ENCODE measurements at regions not wholly inside any gene's neighbourhood (a gene's known extent, or its start where the extent isn't known, plus 50 kb on each side); places are given as distances from the start of the nearest gene placed in this dataset.

DNA sequence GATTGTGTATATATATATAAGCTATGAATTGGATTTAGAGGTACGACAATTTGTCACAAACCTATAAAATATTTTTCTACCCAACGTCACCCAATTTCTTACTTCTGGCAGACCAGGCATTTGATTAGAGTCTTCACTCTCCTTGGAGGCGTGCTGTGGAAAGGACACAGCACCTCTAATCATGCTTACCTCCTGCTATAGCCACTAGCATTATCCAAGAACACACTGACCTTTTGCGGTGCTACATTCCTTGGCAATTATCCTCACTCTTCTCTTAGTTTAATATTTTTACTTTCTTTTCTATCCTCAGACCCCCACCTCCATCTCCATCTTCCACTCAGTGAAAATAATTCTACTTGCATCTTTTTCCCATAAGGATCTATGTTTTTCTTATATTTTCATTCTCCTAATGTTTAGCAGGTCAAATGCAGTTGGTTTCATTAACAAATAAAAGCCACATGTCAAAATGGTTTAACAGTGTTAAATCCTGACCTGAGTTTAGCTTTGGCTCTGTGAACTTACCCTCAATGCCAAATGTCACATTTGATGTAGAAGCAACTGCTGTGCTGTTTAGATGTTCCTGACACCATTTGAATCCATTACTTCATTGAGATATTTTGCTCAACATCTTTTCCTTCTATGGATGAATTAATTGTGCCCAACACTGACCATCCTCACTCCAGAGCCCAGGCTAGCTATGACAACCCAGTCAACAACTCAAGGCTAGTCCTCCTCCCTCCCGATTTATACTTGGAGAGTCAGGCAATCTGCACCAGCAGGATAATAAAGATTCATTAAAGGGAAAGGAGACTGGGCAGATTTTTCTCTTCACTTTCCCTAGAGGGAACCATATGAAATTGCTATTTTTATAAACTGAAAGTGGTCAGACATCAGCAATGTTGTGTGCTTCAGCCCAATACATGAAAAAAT, 240.5 kb downstream of the MREG start:
- DNase-seq (ENCODE audit: low read depth in 4 of 4, low spot score in 2 of 4): no peak

DNA sequence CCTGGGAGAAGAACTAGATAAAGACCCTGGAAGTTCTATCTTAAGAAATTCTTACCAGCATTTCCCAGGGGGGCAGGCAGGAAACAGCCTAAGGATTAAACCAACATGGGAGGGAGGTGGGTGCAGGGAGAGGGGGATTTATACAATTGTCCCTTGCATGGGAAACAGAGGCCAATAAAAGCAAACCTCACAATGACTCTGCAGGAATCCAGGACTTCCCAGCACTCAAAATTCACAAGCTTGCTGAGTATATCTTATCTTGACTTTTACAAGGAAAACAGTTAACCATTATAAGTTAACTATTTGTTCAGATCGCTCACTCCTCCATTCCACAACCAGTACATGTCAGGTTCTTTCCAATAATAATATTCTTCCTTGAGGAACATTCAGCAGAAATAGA, 241.3 kb downstream of the MREG start:
- no peak for DNase-seq (ENCODE audit: low read depth in 4 of 4, low spot score in 2 of 4)

DNA sequence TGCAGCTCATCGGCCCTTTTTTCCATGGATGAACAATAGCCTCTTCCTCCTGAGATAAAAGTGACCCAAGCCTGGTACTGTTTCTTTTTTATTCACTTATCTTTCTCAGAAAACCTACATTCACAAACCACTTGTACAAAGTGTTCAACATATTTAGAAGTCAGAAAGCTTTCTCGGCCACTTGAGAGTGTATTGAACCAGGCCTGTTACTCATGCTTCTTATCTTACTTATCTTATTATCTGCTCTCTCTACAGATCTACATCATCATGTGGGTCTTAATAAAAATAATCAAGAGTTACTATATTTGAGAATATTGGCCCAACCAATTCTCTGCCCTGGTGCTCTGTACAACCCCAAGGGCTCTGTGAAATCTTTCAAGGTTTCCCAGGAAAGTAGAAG, 242.1 kb downstream of the MREG start:
- DNase-seq (ENCODE audit: low read depth in 4 of 4, low spot score in 2 of 4): no peak

DNA sequence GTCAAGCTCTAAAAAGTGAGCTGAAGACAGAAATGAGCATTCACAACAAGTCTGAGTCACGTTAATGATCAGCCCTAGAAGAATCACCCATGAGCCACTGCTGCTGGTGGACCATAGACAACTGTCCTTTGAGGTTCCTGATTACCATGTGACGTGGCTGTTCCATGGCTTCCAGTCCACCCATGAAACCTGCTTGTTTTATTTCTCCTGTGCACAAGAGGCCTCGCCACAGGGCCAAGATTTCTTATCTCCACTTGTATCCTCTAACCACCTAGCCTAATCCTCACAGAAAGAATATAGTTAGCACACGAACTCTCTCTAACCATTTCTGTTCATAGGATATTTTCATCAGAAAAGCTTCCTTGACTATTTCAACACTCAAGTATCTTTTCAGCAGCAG, 242.7 kb downstream of the MREG start:
- no peak for DNase-seq (ENCODE audit: low read depth in 4 of 4, low spot score in 2 of 4)

DNA sequence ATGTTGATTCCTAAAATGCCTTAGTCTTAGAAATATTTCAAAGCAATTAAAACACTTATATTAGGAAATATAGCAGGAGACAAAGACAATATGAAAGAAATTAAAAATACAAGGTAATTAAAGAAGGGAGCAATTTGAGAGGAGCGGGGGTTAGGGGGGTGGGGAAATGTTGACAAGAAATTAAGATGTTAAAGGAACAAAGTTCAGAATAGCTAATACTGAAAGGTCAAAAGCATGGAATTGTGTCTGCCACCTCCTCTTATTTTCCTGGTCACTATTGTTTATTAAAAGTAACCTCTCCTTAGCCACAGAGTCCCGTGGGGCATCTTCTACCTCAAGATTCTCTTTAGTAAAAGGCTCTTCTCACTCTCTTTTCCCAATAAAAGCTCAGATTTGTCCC, 244.1 kb downstream of the MREG start:
- no peak for DNase-seq (ENCODE audit: low read depth in 4 of 4, low spot score in 2 of 4)

DNA sequence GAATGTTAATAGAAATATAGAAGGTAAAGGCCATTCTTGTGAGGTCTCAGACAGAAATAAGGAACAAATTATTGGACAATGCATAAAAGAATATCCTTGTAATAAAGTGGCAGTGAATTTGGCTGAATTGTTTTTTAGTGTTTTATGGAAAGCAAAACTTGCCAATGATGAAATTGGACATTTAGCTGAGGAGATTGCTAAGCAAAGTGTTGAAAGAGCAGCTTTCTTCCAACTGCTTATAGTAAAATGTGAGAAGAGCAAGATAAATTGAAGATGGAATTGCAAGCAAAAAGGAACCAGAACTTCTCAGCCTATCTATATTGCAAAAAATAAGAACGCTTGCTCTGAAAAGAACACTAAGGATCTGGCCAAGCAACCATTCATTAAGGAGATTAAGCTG, 245.7 kb downstream of the MREG start:
- DNase-seq (ENCODE audit: low read depth in 4 of 4, low spot score in 2 of 4): no peak

DNA sequence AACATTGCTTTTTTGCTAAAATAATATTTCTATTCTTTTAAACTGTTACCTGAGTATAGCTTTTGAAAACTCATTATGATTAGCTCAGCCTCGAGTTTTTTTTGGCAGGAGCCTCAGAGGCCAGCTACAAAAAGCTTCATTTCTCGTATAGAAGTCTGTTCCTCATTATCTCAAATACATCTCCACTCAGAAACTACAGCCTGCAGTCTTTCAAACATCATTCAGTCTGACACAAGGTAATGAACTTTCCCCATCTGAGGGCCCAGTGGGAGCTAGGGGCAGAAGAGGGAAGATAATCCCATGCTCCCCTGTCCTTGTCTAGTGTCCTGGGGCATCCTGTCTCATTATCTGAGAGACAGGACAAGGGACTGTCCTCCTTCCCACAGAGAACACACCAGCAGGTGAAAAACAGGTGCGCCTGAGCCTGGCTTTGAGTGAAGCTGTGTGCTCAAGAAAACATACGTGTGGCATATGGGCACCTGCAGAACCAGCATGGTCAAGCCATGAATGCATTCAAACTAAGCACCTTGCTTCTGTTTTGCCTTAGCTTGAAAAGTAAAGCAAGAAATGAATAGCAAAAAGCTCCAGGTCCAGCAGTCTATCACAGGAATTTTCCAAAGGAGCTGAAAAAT, 247.5 kb downstream of the MREG start:
- DNase-seq (ENCODE audit: low read depth in 4 of 4, low spot score in 2 of 4): no peak

DNA sequence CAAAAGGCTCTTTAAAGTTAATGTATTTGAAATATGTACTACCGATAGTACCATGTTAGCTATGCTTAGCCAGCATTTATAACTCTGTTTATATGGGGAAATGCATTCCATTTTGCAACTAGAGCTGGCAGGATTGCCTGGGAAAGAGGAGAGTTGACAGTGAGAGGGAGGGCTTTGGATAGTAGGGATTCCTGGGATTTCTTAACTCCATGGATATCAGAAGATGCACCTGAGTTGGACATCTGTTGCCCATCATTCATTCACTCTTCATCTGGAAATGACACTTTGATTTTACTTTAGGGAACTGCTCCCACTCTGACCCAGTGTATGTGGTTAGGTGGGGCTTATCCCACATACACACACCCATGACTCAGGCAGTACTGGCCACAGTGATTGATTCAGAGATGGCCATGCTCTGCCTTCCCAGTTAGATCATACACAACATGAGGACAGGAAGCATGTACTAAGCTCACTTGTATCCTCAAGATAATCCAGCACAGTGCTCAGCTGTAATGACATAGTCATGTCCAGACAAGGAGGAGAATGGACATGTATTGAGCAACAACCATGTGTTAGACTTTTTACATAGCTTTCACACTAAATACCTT, 248.8 kb downstream of the MREG start:
- no peak for DNase-seq (ENCODE audit: low read depth in 4 of 4, low spot score in 2 of 4)

DNA sequence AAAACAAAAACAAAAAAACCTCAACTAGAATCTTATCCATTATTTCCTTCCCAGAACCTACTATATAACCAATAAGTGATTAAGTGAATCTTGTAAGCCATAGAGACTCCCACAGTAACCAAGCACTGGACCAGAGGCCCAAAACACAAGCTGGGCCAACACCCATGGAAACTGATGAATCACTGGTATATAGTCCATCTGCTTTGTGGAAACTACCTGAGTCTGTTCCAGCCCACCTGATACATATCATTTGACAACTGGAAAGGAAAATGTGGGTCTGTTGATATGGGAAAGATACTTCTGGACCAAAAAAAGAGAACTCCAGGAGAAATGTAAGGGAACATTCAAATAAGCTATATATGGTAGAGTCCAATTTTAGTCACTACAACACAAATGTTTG, 252.8 kb downstream of the MREG start:
- DNase-seq (ENCODE audit: low read depth in 4 of 4, low spot score in 2 of 4): no peak

DNA sequence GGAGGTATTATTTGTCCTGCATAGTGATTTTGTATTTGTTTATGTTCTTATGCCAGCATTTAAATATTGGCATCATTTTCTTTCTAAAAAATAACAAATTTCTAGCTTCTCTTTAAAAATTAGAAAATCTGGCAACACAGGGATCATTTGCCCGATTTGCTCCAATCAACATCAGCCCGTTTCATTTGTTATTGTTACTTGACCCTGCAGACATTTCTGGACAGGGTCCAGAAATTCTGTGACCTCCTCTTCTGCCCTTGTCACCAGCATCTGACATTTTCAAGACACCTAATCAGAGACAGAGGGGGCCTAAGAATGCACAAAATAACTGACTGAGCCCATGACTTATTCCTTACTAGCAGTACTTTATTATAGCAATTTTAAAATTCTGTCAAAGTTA, 253.3 kb downstream of the MREG start:
- DNase-seq (ENCODE audit: low read depth in 4 of 4, low spot score in 2 of 4): no peak

DNA sequence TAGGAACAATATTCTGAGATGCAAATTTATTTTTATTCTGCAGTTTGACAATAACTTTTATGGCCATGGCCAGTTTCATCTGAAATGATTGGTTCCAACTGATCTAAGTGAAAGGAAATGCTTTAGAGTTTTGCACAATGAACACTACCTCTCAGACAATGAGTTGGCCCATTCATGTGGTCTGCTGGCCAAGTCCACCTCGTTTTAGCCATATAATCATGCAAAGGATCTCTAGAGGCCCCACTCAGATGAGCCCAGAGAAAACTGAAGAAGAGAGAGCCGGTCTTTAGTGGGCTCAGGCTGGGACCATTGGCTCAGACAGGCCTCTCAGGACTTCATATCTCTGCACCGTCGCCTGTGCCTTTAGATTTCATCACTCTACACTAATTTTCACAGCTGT, 254.7 kb downstream of the MREG start:
- DNase-seq (ENCODE audit: low read depth in 4 of 4, low spot score in 2 of 4): no peak

DNA sequence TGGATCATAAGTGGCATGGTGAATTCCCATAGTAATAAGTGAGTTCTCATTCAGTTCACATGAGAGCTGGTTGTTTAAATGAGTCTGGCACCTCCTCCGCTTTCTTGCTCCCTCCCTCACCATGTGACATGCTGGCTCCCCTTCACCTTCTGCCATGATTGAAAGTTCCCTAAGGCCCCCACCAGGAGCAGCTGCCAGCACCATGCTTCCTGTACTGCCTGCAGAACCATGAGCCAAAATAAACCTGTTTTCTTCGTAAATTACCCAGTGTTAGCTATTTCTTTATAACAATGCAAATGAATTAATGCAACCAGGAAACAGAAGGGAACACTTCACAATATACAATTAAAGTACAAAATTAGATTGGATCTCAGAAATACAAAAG, 257.0 kb downstream of the MREG start:
- no peak for DNase-seq (ENCODE audit: low read depth in 4 of 4, low spot score in 2 of 4)

DNA sequence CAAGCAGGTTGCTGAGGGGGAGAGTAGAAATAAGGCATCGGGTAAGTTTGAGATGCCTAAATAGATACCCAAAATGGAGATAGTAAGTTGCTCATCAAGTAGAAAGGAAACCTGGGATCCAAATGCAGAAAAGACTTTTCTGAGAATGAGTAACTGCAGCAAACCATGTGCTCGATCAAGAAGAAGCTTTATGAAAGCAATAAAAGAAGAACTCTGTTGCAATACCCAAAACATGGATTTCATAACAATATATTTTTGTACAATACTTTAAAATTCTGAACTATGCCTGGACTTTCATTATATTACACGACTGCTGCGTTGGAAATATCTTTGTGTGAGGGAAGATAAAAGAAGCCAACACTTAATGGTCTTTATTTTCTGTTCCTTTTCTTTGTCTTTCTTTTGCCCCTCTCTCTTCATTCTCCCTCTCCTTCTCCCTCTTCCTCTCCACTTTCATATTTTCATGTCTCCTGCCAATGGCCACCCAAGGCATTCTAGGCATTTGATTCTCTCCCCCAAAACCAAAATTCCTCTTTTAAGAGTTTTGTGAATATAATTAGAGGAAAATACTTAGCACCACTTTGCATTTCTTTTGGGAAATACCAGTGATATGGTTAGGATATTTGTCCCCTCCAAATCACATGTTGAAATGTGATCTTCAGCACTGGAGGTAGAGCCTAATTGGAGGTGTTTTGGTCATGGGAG, 257.6 kb downstream of the MREG start:
- DNase-seq (ENCODE audit: low read depth in 4 of 4, low spot score in 2 of 4): no peak

DNA sequence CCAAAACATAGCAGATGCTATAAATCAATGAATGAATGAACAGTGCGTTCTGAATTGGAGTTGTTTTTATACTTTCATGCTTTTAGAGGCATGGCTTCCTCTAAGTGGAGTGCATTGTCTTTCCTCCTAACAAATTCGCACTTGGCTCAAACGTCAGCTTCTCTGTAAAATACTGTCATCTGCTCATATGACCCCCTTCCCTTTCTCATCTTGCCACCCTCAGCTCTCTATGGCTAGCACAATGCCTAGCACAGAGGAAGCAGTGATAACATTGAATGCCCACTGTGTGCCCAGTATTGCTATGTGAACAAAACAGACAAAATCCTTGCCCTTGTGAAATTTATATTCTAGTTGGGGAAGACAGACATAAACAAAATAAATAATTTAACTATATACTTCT, 258.8 kb downstream of the MREG start:
- no peak for DNase-seq (ENCODE audit: low read depth in 4 of 4, low spot score in 2 of 4)

DNA sequence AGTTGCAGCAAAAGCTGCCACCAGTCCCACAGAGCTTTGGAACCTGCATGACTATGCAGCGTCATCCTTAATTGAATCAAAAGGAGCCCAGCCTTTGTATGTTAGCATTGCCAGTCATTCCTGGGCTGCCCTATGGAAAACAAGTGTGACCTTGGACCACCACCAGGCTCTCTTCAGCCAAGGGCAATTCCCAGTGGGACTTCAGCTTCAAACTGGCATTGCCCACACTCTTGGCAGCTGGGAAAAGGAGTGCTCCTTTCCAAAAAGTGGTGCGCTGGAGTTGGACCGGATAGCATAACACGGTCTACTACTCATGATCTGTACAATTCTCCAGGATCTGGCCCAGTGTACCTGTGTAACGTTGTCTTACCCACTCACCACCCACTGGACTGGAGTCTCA, 259.5 kb downstream of the MREG start:
- no peak for DNase-seq (ENCODE audit: low read depth in 4 of 4, low spot score in 2 of 4)

DNA sequence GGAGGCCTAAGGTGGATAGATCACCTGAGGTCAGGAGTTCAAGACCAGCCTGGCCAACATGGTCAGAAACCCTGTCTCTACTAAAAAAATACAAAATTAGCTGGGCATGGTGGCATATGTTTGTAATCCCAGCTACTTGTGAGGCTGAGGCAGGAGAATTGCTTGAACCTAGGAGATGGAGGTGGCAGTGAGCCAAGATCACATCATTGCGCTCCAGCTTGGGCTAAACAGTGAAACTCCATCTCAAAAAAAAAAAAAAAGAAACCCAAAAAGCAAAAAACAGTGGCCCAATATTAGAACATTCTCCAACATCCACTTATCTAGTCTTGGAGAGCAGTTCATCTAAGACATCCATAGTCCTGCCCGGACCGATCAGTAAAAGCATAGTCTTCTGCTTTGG, 260.4 kb downstream of the MREG start:
- no peak for DNase-seq (ENCODE audit: low read depth in 4 of 4, low spot score in 2 of 4)

DNA sequence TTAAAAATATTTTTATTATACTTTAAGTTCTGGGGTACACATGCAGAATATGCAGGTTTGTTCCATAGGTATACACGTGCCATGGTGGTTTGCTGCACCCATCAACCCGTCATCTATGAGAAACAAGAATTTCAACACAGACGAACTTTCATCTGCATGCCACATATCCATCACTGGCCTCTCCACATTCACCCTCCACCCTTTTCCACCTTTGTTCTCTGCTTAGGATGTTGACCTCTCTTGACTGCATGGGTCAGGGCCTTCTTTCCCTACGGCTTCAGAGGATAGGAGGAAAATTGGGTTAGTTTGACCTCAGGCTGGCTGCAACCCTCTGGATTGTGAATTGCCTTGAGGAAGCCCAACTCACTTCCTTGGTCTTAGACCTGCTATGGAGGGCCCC, 260.9 kb downstream of the MREG start:
- DNase-seq (ENCODE audit: low read depth in 4 of 4, low spot score in 2 of 4): no peak

DNA sequence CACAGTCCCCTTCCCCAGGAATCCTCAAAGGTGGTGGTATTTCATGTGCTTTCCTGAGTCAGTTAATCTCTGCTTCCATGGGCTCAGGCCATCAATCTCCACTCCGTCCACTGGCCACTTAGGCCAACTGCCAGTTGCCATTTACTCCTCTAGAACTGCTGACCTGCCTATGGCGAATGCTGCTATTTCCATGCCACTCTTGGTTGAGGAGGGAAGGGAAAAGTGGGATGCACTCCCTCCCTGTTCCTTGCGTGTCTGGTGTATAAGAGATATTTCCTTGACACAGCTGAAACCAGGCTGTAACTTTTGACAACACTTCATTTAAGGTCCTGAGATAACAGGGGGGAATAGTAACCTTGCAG, 261.5 kb downstream of the MREG start:
- no peak for DNase-seq (ENCODE audit: low read depth in 4 of 4, low spot score in 2 of 4)

DNA sequence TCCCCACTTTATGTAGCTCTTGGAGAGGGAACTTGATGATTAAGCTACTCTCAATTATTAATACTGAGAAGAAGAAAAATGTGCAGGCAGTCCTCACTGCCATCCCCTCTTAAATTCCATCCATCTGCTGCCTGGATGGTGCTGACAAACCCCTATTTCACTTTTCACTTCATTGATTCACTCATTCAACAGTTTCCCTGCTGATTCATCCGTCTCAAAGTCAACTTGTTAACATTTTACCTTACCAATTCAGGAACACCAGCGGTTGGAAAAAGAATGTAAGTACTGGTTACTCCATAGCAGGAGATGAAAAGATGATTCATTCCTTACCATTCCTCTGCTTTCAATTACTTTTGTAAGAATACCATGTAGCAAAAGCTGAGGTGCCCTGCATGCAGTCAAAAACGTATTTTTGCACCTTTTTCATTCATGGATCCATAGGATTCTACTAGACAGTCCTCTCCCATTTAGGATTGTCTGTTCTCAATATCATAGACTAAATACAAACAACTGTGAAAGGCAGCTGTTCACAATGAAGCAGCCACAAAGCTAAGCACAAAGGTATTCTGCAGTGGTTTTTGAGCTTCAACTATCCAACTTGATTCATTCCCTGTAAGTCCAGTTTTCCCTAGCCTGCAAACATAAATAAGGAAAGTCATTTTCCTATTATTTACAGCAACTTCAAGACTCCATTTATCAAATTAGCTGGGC, 262.0 kb downstream of the MREG start:
- DNase-seq (ENCODE audit: low read depth in 4 of 4, low spot score in 2 of 4): no peak

DNA sequence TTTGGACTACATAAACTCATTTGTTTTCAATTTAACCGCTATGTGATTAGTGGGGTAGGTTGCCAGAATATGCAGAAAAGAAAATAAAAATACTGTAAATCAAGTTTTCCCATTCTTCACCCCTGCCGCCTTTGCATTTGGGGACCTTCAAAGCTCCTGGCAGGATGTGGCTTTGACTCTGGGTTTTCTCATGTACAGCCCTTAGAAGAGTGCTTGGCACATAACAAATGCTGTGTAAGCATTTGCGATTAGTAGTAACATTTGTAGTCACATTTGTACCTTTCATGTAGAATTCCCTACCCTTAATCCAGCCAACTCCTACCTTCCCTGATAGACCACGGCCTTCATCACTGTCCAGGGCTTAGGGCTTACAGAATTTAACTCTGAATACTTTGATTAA, 262.6 kb downstream of the MREG start:
- no peak for DNase-seq (ENCODE audit: low read depth in 4 of 4, low spot score in 2 of 4)

Data from left renal cortex interstitium (tissue), 4 donors.